HCT116 (cell line): ENCODE measurements at regions not wholly inside any gene's neighbourhood (a gene's known extent, or its start where the extent isn't known, plus 50 kb on each side); places are given as distances from the start of the nearest gene placed in this dataset.

Experiments used
- ATAC-seq: fragments of 200-7000 bp; cut with Tn5 transposase; 2 replicates; pipeline ENCODE4 v1.9.1; 2020; ENCODE audit warnings: mild to moderate bottlenecking, moderate library complexity
- BruUV-seq: library from RNA; stranded (reverse); fragments of 400-500 nt; replicated peaks from 2 replicates; lab custom pipeline; 2021; lab: Mats Ljungman, UMichigan
- CTCF ChIA-PET: fragments of 300-600 bp; sonication (Branson Sonifier 250); formaldehyde crosslinking; loops from one replicate; lab custom pipeline; 2021; ENCODE audit warnings: antibody characterized with exemption; lab: Charles Lee
- POLR2A ChIA-PET: fragments of 300-600, 350-600 bp; sonication (Branson Sonifier 250); formaldehyde crosslinking; loops from one replicate; lab custom pipeline; 2021; ENCODE audit warnings: antibody characterized with exemption; lab: Charles Lee
- RAD21 ChIA-PET, 2 experiments: fragments of 300-600 bp; sonication (Branson Sonifier 250); formaldehyde crosslinking; loops; one replicate each; lab custom pipeline; 2023; ENCODE audit warnings: low total read pairs in 2 of 2; ENCODE audit not compliant: uncharacterized antibody in 2 of 2, unreplicated experiment in 2 of 2, low non-redundant PET in 1 of 2; lab: Charles Lee
- DNase-seq: peaks from one replicate; pipeline ENCODE4 v3.0.0-alpha.2; 2010; ENCODE audit warnings: low read depth, low spot score
- H2AFZ ChIP-seq: fragments of 200-600 bp; shearing (Covaris generic), sonication (generic); 2 replicates; pipeline ENCODE4 v1.6.1; 2017; ENCODE audit warnings: low read depth, mixed run types, mixed read lengths, antibody characterized with exemption, low read length; ENCODE audit not compliant: poor library complexity, severe bottlenecking
- H3K27ac ChIP-seq: 2 replicates; pipeline ENCODE4 v1.5.1; 2012; ENCODE audit warnings: low read depth, low read length
- H3K27me3 ChIP-seq: fragments of 200-600 bp; sonication (generic); 2 replicates; pipeline ENCODE4 v1.6.1; 2016; ENCODE audit warnings: mixed run types, low read length, mixed read lengths; ENCODE audit not compliant: insufficient read depth
- H3K36me3 ChIP-seq, 2 experiments: fragments of 200-500 bp in 1 of 2; fragments of 200-600 bp in 1 of 2; sonication (Bioruptor generic) in 1 of 2; sonication (generic) in 1 of 2; 2 replicates each; pipeline versions ENCODE4 v1.5.1 to v1.6.1; 2014 to 2016; ENCODE audit warnings: low read length in 2 of 2, inconsistent platforms in 1 of 2, mixed read lengths in 1 of 2, mixed run types in 1 of 2; ENCODE audit not compliant: insufficient read depth in 2 of 2, control insufficient read depth in 1 of 2
- H3K4me1 ChIP-seq, 2 experiments: fragments of 200-600 bp in 1 of 2; sonication (generic) in 1 of 2; 2 replicates each; pipeline versions ENCODE4 v1.5.1 to v1.6.1; 2012 to 2017; ENCODE audit warnings: low read length in 2 of 2, inconsistent platforms in 1 of 2, mild to moderate bottlenecking in 1 of 2, mixed read lengths in 1 of 2, mixed run types in 1 of 2, moderate library complexity in 1 of 2; ENCODE audit not compliant: insufficient read depth in 2 of 2, control insufficient read depth in 1 of 2
- H3K4me2 ChIP-seq: fragments of 200-600 bp; sonication (generic); 2 replicates; pipeline ENCODE4 v1.6.1; 2017; ENCODE audit warnings: mixed run types, low read length, mixed read lengths
- H3K4me3 ChIP-seq, 2 experiments: fragments of 200-600 bp in 1 of 2; sonication (generic) in 1 of 2; replicated peaks in 1 of 2; 2 replicates each; pipeline ENCODE4 v1.5.1; 2011 to 2016; ENCODE audit warnings: low read length in 2 of 2, control low read depth in 1 of 2, low read depth in 1 of 2, mild to moderate bottlenecking in 1 of 2, mixed read lengths in 1 of 2, mixed run types in 1 of 2
- H3K79me2 ChIP-seq: fragments of 200-600 bp; sonication (generic); 2 replicates; pipeline ENCODE4 v1.6.1; 2017; ENCODE audit warnings: mild to moderate bottlenecking, mixed run types, low read length, moderate library complexity, mixed read lengths; ENCODE audit not compliant: insufficient read depth
- H3K9ac ChIP-seq: fragments of 200-600 bp; sonication (generic); 2 replicates; pipeline ENCODE4 v1.6.1; 2016; ENCODE audit warnings: low read length, mixed read lengths
- H3K9me2 ChIP-seq: fragments of 200-600 bp; sonication (generic), shearing (Covaris generic); 2 replicates; pipeline ENCODE4 v1.6.1; 2017; ENCODE audit warnings: mixed run types, mild to moderate bottlenecking, moderate library complexity; ENCODE audit not compliant: insufficient read depth
- H3K9me3 ChIP-seq, 2 experiments: fragments of 200-500 bp in 1 of 2; fragments of 200-600 bp in 1 of 2; sonication (Bioruptor generic) in 1 of 2; sonication (generic) in 1 of 2; 2 replicates each; pipeline ENCODE4 v1.6.1; 2014 to 2017; ENCODE audit warnings: low read length in 2 of 2, mixed read lengths in 2 of 2, inconsistent platforms in 1 of 2, low read depth in 1 of 2, mild to moderate bottlenecking in 1 of 2, mixed run types in 1 of 2, moderate library complexity in 1 of 2; ENCODE audit not compliant: control insufficient read depth in 1 of 2, insufficient read depth in 1 of 2
- H4K20me1 ChIP-seq: fragments of 200-600 bp; sonication (generic), shearing (Covaris generic); 2 replicates; pipeline ENCODE4 v1.6.1; 2017; ENCODE audit warnings: mixed run types, mild to moderate bottlenecking, moderate library complexity; ENCODE audit not compliant: insufficient read depth
- ATF3 ChIP-seq: IDR thresholded peaks from 2 replicates; pipeline ENCODE4 v1.6.1; 2012
- CBX3 ChIP-seq: IDR thresholded peaks from 2 replicates; pipeline ENCODE4 v1.6.1; 2012; ENCODE audit warnings: low read depth
- CEBPB ChIP-seq: IDR thresholded peaks from 2 replicates; pipeline ENCODE4 v1.6.1; 2012; ENCODE audit warnings: low read depth
- CTCF ChIP-seq, 3 experiments: fragments of 200-600 bp in 1 of 3; sonication (generic) in 1 of 3; IDR thresholded peaks in 2 of 3; conservative IDR thresholded peaks in 1 of 3; 2 replicates each; pipeline ENCODE4 v1.5.1; 2012 to 2017; ENCODE audit warnings: low read depth in 2 of 3, low read length in 2 of 3, antibody characterized with exemption in 1 of 3, borderline replicate concordance in 1 of 3, control low read depth in 1 of 3, mild to moderate bottlenecking in 1 of 3, mixed read lengths in 1 of 3, mixed run types in 1 of 3, moderate library complexity in 1 of 3; ENCODE audit not compliant: insufficient read depth in 1 of 3
- ELF1 ChIP-seq: IDR thresholded peaks from 2 replicates; pipeline ENCODE4 v1.6.1; 2012; ENCODE audit warnings: low read depth, borderline replicate concordance
- EZH2 ChIP-seq: fragments of 200-600 bp; sonication (generic); IDR thresholded peaks from 2 replicates; pipeline ENCODE4 v1.6.1; 2017; ENCODE audit warnings: antibody characterized with exemption, mixed run types
- EZH2phosphoT487 ChIP-seq: fragments of 200-600 bp; IDR thresholded peaks from 2 replicates; pipeline ENCODE4 v1.6.1; 2018; ENCODE audit warnings: antibody characterized with exemption, borderline replicate concordance
- FOSL1 ChIP-seq: IDR thresholded peaks from 2 replicates; pipeline ENCODE4 v1.6.1; 2012; ENCODE audit warnings: low read depth
- MAX ChIP-seq: IDR thresholded peaks from 2 replicates; pipeline ENCODE4 v1.6.1; 2012
- POLR2A ChIP-seq: IDR thresholded peaks from 2 replicates; pipeline ENCODE4 v1.7.0; 2011; ENCODE audit warnings: borderline replicate concordance; ENCODE audit not compliant: insufficient read depth, insufficient read length; ENCODE audit errors: extremely low read depth
- POLR2AphosphoS5 ChIP-seq: IDR thresholded peaks from 2 replicates; pipeline ENCODE4 v1.6.1; 2011; ENCODE audit warnings: mild to moderate bottlenecking, low read depth, low read length, moderate library complexity
- SIN3A ChIP-seq: IDR thresholded peaks from 2 replicates; pipeline ENCODE4 v1.6.1; 2012; ENCODE audit warnings: low read depth
- SP1 ChIP-seq: IDR thresholded peaks from 2 replicates; pipeline ENCODE4 v1.6.1; 2012; ENCODE audit warnings: low read depth
- SRF ChIP-seq: IDR thresholded peaks from 2 replicates; pipeline ENCODE4 v1.6.1; 2012; ENCODE audit warnings: low read depth
- YY1 ChIP-seq: IDR thresholded peaks from 2 replicates; pipeline ENCODE4 v1.6.1; 2011; ENCODE audit warnings: low read length, low read depth, moderate library complexity, mild to moderate bottlenecking; ENCODE audit not compliant: insufficient replicate concordance; ENCODE audit errors: extremely low read depth
- ZBTB33 ChIP-seq: IDR thresholded peaks from 2 replicates; pipeline ENCODE4 v1.6.1; 2011; ENCODE audit warnings: mild to moderate bottlenecking, low read length, moderate library complexity; ENCODE audit not compliant: insufficient replicate concordance; ENCODE audit errors: extremely low read depth
- ZFX ChIP-seq: fragments of 450-650 bp; IDR thresholded peaks from 2 replicates; pipeline ENCODE4 v1.6.1; 2017
- ZNF274 ChIP-seq: fragments of 200-500 bp; sonication (Bioruptor generic); IDR thresholded peaks from 2 replicates; pipeline ENCODE4 v1.6.1; 2014; ENCODE audit warnings: mild to moderate bottlenecking, low read depth, low read length, inconsistent platforms
- intact Hi-C: fragments of 100-400 bp; cut with micrococcal nuclease; formaldehyde crosslinking; loops from 2 replicates; pipeline ENCODE4 v1.10.0; 2022

GRCh38 chr4:115456231-115456630 lies 342.8 kb upstream of the NDST4 start:
- H3K9me2 ChIP-seq = no peaks in the 10 kb centered on the region
- H3K27ac ChIP-seq = no peak overlapping the region
- DNase-seq (no peak), ATAC-seq (no peak)
- H3K9me3 ChIP-seq = no peaks in the 10 kb centered on the region
- no peak overlapping the region for H3K9ac ChIP-seq
- no peaks in the 10 kb centered on the region for H3K79me2 ChIP-seq
- H3K4me2 ChIP-seq = no peak overlapping the region
- BruUV-seq = no TSS peak
- POLR2A ChIA-PET = no interaction called here
- RAD21 ChIA-PET = no interaction called here
- H3K27me3 ChIP-seq = no peaks in the 10 kb centered on the region
- no peaks in the 10 kb centered on the region for H3K36me3 ChIP-seq
- H3K4me1 ChIP-seq = no peaks in the 10 kb centered on the region
- intact Hi-C loops = no loop called here
- no peaks in the 10 kb centered on the region for H4K20me1 ChIP-seq
- H2AFZ ChIP-seq = no peak overlapping the region
- TF ChIP-seq ELF1 (no peak), FOSL1 (no peak)
- TF ChIP-seq, all 23 proteins: peak for 0
- CTCF ChIA-PET = no interaction called here
- no peak overlapping the region for H3K4me3 ChIP-seq

GRCh38 chr4:115454228-115454627 lies 340.8 kb upstream of the NDST4 start:
- H3K4me3 ChIP-seq = no peak overlapping the region
- no peaks in the 10 kb centered on the region for H3K4me1 ChIP-seq
- H4K20me1 ChIP-seq = no peaks in the 10 kb centered on the region
- CTCF ChIA-PET = no interaction called here
- H2AFZ ChIP-seq = no peak overlapping the region
- H3K36me3 ChIP-seq = no peaks in the 10 kb centered on the region
- no peaks in the 10 kb centered on the region for H3K79me2 ChIP-seq
- no peaks in the 10 kb centered on the region for H3K9me2 ChIP-seq
- BruUV-seq = no TSS peak
- no peak overlapping the region for H3K9ac ChIP-seq
- H3K27me3 ChIP-seq = no peaks in the 10 kb centered on the region
- no peak overlapping the region for H3K4me2 ChIP-seq
- POLR2A ChIA-PET = no interaction called here
- RAD21 ChIA-PET = no interaction called here
- no peak overlapping the region for H3K27ac ChIP-seq
- DNase-seq (no peak), ATAC-seq (no peak)
- intact Hi-C loops = no loop called here
- no peaks in the 10 kb centered on the region for H3K9me3 ChIP-seq
- TF ChIP-seq FOSL1 = no peak
- TF ChIP-seq ELF1 = no peak
- no peak for TF ChIP-seq ZBTB33
- no peak for TF ChIP-seq CEBPB
- no peak for TF ChIP-seq SIN3A
- no peak for TF ChIP-seq YY1
- no peak for TF ChIP-seq EZH2phosphoT487
- TF ChIP-seq ZNF274 = no peak
- TF ChIP-seq POLR2AphosphoS5 = no peak
- TF ChIP-seq ATF3 = no peak
- no peak for TF ChIP-seq CTCF (IDR thresholded peaks at IDR 0.05 in 2 of 3, conservative IDR thresholded peaks at IDR 0.05 in 1 of 3; ENCODE audit: borderline replicate concordance in 1 of 3, insufficient read depth in 1 of 3, low read depth in 2 of 3, low read length in 2 of 3)
- TF ChIP-seq MAX = no peak
- TF ChIP-seq CBX3 = no peak
- no peak for TF ChIP-seq SP1
- no peak for TF ChIP-seq EZH2
- no peak for TF ChIP-seq ZFX
- no peak for TF ChIP-seq SRF
- no peak for TF ChIP-seq POLR2A
